Activated CD4-positive, alpha-beta memory T cell treated with anti-CD3 and anti-CD28 coated beads for 36 hours (primary cell): ENCODE measurements at regions not wholly inside any gene's neighbourhood (a gene's known extent, or its start where the extent isn't known, plus 50 kb on each side); places are given as distances from the start of the nearest gene placed in this dataset.
"Not testable (repeated sequence)": the region's sequence is repeated elsewhere in the genome, so short reads cannot be mapped to it uniquely, and the experiment has no call there.

ENCODE experiments used
- CTCF ChIA-PET: fragments of 350-600 bp; sonication (Branson Sonifier 250); formaldehyde crosslinking; loops from one replicate; lab custom pipeline; 2021; ENCODE audit warnings: antibody characterized with exemption, inconsistent platforms; lab: Charles Lee
- POLR2A ChIA-PET: fragments of 350-600 bp; sonication (Branson Sonifier 250); formaldehyde crosslinking; loops from one replicate; lab custom pipeline; 2021; ENCODE audit warnings: antibody characterized with exemption; lab: Charles Lee
- DNase-seq: peaks from one replicate; pipeline ENCODE4 v3.0.0-alpha.2; 2020
- H3K27ac Mint-ChIP-seq: one replicate; pipeline ENCODE4 v1.8.0; 2021; ENCODE audit warnings: mixed read lengths
- H3K27me3 Mint-ChIP-seq: one replicate; pipeline ENCODE4 v1.8.0; 2021; ENCODE audit warnings: mixed read lengths
- H3K36me3 Mint-ChIP-seq: one replicate; pipeline ENCODE4 v1.8.0; 2021; ENCODE audit warnings: mixed read lengths
- H3K4me1 Mint-ChIP-seq: one replicate; pipeline ENCODE4 v1.8.0; 2021; ENCODE audit warnings: low read depth, mixed read lengths
- H3K4me3 Mint-ChIP-seq: one replicate; pipeline ENCODE4 v1.8.0; 2021; ENCODE audit warnings: mild to moderate bottlenecking, mixed read lengths
- H3K9me3 Mint-ChIP-seq: one replicate; pipeline ENCODE4 v1.8.0; 2021; ENCODE audit warnings: mixed read lengths
- intact Hi-C: fragments of 100-400 bp; cut with micrococcal nuclease; formaldehyde crosslinking; loops from one replicate; pipeline ENCODE4 v1.15.1; 2023

- H3K27ac Mint-ChIP-seq, intact Hi-C loops, H3K4me3 Mint-ChIP-seq, CTCF ChIA-PET, H3K27me3 Mint-ChIP-seq, H3K4me1 Mint-ChIP-seq, H3K9me3 Mint-ChIP-seq, DNase-seq, H3K36me3 Mint-ChIP-seq, POLR2A ChIA-PET: not testable (repeated sequence)
Observed at GRCh38 chr17:20867436-20867937, 175.3 kb downstream of the USP22 start.

- CTCF ChIA-PET, H3K4me3 Mint-ChIP-seq, H3K36me3 Mint-ChIP-seq, H3K4me1 Mint-ChIP-seq, DNase-seq, H3K27ac Mint-ChIP-seq, POLR2A ChIA-PET, H3K27me3 Mint-ChIP-seq, H3K9me3 Mint-ChIP-seq, intact Hi-C loops: not testable (repeated sequence)
Observed at GRCh38 chr17:20867938-20868661, 174.7 kb downstream of the USP22 start.

- intact Hi-C loops, DNase-seq, H3K36me3 Mint-ChIP-seq, POLR2A ChIA-PET, H3K4me3 Mint-ChIP-seq, H3K27ac Mint-ChIP-seq, CTCF ChIA-PET, H3K4me1 Mint-ChIP-seq, H3K9me3 Mint-ChIP-seq, H3K27me3 Mint-ChIP-seq: not testable (repeated sequence)
Observed at GRCh38 chr17:20868662-20869007, 174.2 kb downstream of the USP22 start.

- CTCF ChIA-PET, H3K4me3 Mint-ChIP-seq, H3K27ac Mint-ChIP-seq, H3K9me3 Mint-ChIP-seq, POLR2A ChIA-PET, intact Hi-C loops, H3K4me1 Mint-ChIP-seq, H3K27me3 Mint-ChIP-seq, H3K36me3 Mint-ChIP-seq, DNase-seq: not testable (repeated sequence)
Observed at GRCh38 chr17:20873173-20873572, 169.6 kb downstream of the USP22 start.

- H3K4me1 Mint-ChIP-seq, H3K27ac Mint-ChIP-seq, H3K9me3 Mint-ChIP-seq: not testable (repeated sequence)
Observed at GRCh38 chr17:20873688-20874328, 169.0 kb downstream of the USP22 start.

GRCh38 chr17:20877384-20877783 lies 165.4 kb downstream of the USP22 start:
- peaks cover 20% of the 10 kb centered on the region for H3K27me3 Mint-ChIP-seq

More at GRCh38 chr17:20873688-20874328, 169.0 kb downstream of the USP22 start:
- H3K36me3 Mint-ChIP-seq, H3K4me3 Mint-ChIP-seq, DNase-seq, intact Hi-C loops, H3K27me3 Mint-ChIP-seq, POLR2A ChIA-PET, CTCF ChIA-PET: not testable (repeated sequence)

GRCh38 chr17:20890338-20890737 lies 152.5 kb downstream of the USP22 start:
- Mint-ChIP-seq H3K36me3 (no peaks in the 10 kb centered on the region), H3K27me3 (peaks cover 14% of the 10 kb centered on the region), H3K4me1 (no peaks in the 10 kb centered on the region), H3K27ac (no peak overlapping the region), H3K9me3 (no peaks in the 10 kb centered on the region), H3K4me3 (no peak overlapping the region)
- ChIA-PET CTCF (no interaction called here), POLR2A (no interaction called here)
- intact Hi-C loops, result no loop called here
- no peak for DNase-seq

More at GRCh38 chr17:20877384-20877783, 165.4 kb downstream of the USP22 start:
- H3K36me3 Mint-ChIP-seq, CTCF ChIA-PET, H3K9me3 Mint-ChIP-seq, POLR2A ChIA-PET, H3K4me3 Mint-ChIP-seq, H3K4me1 Mint-ChIP-seq, DNase-seq, intact Hi-C loops, H3K27ac Mint-ChIP-seq: not testable (repeated sequence)

- H3K4me1 Mint-ChIP-seq, POLR2A ChIA-PET, intact Hi-C loops, H3K9me3 Mint-ChIP-seq, CTCF ChIA-PET, H3K27ac Mint-ChIP-seq, DNase-seq, H3K27me3 Mint-ChIP-seq, H3K36me3 Mint-ChIP-seq, H3K4me3 Mint-ChIP-seq: not testable (repeated sequence)
Observed at GRCh38 chr17:20895426-20895825, 147.4 kb downstream of the USP22 start.

GRCh38 chr17:20896153-20896649 lies 146.6 kb downstream of the USP22 start:
- ChIA-PET POLR2A (no interaction called here), CTCF (no interaction called here)
- Mint-ChIP-seq H3K36me3 (no peaks in the 10 kb centered on the region), H3K9me3 (no peaks in the 10 kb centered on the region), H3K27me3 (peaks cover 6% of the 10 kb centered on the region), H3K27ac (no peak overlapping the region), H3K4me3 (no peak overlapping the region), H3K4me1 (no peaks in the 10 kb centered on the region)
- DNase-seq, result peak; percentile 65
- intact Hi-C loops, result no loop called here

GRCh38 chr17:20898726-20899125 lies 144.1 kb downstream of the USP22 start:
- DNase-seq, H3K4me1 Mint-ChIP-seq, H3K9me3 Mint-ChIP-seq, POLR2A ChIA-PET, intact Hi-C loops, H3K4me3 Mint-ChIP-seq, H3K36me3 Mint-ChIP-seq, H3K27ac Mint-ChIP-seq, CTCF ChIA-PET: not testable (repeated sequence)
- H3K27me3 Mint-ChIP-seq, result peaks cover 22% of the 10 kb centered on the region

GRCh38 chr17:20902496-20902895 lies 140.3 kb downstream of the USP22 start:
- CTCF ChIA-PET, H3K9me3 Mint-ChIP-seq, H3K4me3 Mint-ChIP-seq, H3K27ac Mint-ChIP-seq, POLR2A ChIA-PET, intact Hi-C loops, DNase-seq, H3K36me3 Mint-ChIP-seq, H3K4me1 Mint-ChIP-seq: not testable (repeated sequence)
- peaks cover 20% of the 10 kb centered on the region for H3K27me3 Mint-ChIP-seq

GRCh38 chr17:20903549-20903948 lies 139.3 kb downstream of the USP22 start:
- DNase-seq, POLR2A ChIA-PET, H3K4me3 Mint-ChIP-seq, CTCF ChIA-PET, H3K4me1 Mint-ChIP-seq, H3K36me3 Mint-ChIP-seq, intact Hi-C loops, H3K9me3 Mint-ChIP-seq, H3K27ac Mint-ChIP-seq: not testable (repeated sequence)
- H3K27me3 Mint-ChIP-seq, result peaks cover 20% of the 10 kb centered on the region
